ENCODE measurements at regions not wholly inside any gene's neighbourhood (a gene's known extent, or its start where the extent isn't known, plus 50 kb on each side); places are given as distances from the start of the nearest gene placed in this dataset.

- no peak for ATAC-seq (ENCODE audit: insufficient read depth, low FRiP score)
- Histone ChIP-seq H3K9ac (ENCODE audit: insufficient read depth in 1 of 2, low read length in 2 of 2) (no peak overlapping the region), H3K27me3 (ENCODE audit: control insufficient read depth in 3 of 3, insufficient read depth in 3 of 3, low read length in 2 of 3) (peaks cover 0 to 2% (median 2%) of the 10 kb centered on the region in 3 donors), H3K4me1 (ENCODE audit: control insufficient read depth in 5 of 5, insufficient read depth in 5 of 5, low read length in 5 of 5) (no peaks in the 10 kb centered on the region), H3K9me3 (ENCODE audit: control insufficient read depth in 4 of 4, insufficient read depth in 3 of 4, low read length in 3 of 4) (peaks cover 0 to 2% (median 0%) of the 10 kb centered on the region in 4 donors), H3K4me3 (no peak overlapping the region), H3K36me3 (ENCODE audit: control insufficient read depth in 4 of 4, insufficient read depth in 4 of 4, low read length in 4 of 4) (no peaks in the 10 kb centered on the region), H3K27ac (ENCODE audit: low read depth in 1 of 2, low read length in 1 of 2) (no peak overlapping the region)
- no peak for DNase-seq
- TF ChIP-seq, protein P1, sequence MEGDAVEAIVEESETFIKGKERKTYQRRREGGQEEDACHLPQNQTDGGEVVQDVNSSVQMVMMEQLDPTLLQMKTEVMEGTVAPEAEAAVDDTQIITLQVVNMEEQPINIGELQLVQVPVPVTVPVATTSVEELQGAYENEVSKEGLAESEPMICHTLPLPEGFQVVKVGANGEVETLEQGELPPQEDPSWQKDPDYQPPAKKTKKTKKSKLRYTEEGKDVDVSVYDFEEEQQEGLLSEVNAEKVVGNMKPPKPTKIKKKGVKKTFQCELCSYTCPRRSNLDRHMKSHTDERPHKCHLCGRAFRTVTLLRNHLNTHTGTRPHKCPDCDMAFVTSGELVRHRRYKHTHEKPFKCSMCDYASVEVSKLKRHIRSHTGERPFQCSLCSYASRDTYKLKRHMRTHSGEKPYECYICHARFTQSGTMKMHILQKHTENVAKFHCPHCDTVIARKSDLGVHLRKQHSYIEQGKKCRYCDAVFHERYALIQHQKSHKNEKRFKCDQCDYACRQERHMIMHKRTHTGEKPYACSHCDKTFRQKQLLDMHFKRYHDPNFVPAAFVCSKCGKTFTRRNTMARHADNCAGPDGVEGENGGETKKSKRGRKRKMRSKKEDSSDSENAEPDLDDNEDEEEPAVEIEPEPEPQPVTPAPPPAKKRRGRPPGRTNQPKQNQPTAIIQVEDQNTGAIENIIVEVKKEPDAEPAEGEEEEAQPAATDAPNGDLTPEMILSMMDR (IDR thresholded peaks at IDR 0.05; ENCODE audit: control extremely low read depth, extremely low read depth): no peak
- 69 to 74% methylated on average over 4 of the region's 4 CpGs for WGBS, 2 donors
Measured at GRCh38 chr17:33862772-33863602, 392.1 kb upstream of the CCL2 start.

DNA sequence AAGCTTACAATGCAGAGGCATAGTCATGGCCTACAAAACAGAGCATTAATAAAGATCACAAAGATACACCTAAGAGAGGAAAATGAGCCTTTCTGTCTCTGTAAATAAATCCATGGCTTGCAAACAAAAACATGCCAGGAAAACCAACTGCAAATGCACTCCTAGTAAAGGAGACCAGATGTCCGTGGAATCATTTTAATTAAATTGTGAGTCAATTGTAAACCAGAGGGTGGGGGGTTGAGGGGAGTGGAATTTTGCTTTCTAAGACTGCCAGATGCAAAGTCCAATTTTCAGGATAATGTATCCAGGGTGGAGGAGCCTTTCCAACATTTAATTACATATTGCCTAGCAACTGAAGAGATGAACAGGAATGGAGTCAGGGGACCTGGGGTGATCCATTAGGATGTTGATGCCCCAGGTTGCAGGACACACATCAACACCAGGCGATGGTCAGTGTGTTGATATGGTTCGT, 390.3 kb upstream of the CCL2 start:
- ATAC-seq (ENCODE audit: insufficient read depth, low FRiP score): no peak
- no peak for DNase-seq

DNA sequence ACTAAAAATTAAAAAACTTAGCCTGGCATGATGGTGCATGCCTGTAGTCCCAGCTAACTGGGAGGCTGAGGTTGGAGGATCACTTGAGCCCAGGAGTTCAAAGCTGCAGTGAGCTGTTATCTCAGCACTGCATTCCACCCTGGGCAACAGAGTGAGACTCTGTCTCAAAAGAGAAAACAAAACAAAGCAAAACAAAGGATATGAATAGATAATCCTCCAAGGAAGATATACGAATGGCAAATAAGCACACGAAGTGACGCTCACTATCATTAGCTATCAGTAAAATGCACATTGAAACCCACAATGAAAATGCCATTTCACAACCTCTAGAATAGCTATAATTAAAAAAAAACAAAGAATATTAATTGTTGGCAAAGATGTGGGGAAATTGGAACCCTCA, 386.2 kb upstream of the CCL2 start:
- ATAC-seq (ENCODE audit: insufficient read depth, low FRiP score): no peak
- H3K27me3 ChIP-seq (ENCODE audit: control insufficient read depth in 3 of 3, insufficient read depth in 3 of 3, low read length in 2 of 3): peaks cover 0 to 8% (median 2%) of the 10 kb centered on the region in 3 donors
- 88 to 91% methylated on average over 3 of the region's 3 CpGs for WGBS, 2 donors
- no peaks in the 10 kb centered on the region for H3K9me3 ChIP-seq (ENCODE audit: control insufficient read depth in 4 of 4, insufficient read depth in 3 of 4, low read length in 3 of 4)
- no peaks in the 10 kb centered on the region for H3K4me1 ChIP-seq (ENCODE audit: control insufficient read depth in 5 of 5, insufficient read depth in 5 of 5, low read length in 5 of 5)
- no peak overlapping the region for H3K27ac ChIP-seq (ENCODE audit: low read depth in 1 of 2, low read length in 1 of 2)
- H3K9ac ChIP-seq (ENCODE audit: insufficient read depth in 1 of 2, low read length in 2 of 2): no peak overlapping the region
- H3K36me3 ChIP-seq (ENCODE audit: control insufficient read depth in 4 of 4, insufficient read depth in 4 of 4, low read length in 4 of 4): no peaks in the 10 kb centered on the region
- TF ChIP-seq, protein P1 (IDR thresholded peaks at IDR 0.05; ENCODE audit: control extremely low read depth, extremely low read depth): no peak
- H3K4me3 ChIP-seq: no peak overlapping the region
- DNase-seq: no peak

More for the DNA sequence above, 390.3 kb upstream of the CCL2 start:
- H3K27ac ChIP-seq (ENCODE audit: low read depth in 1 of 2, low read length in 1 of 2): no peak overlapping the region
- no peak overlapping the region for H3K9ac ChIP-seq (ENCODE audit: insufficient read depth in 1 of 2, low read length in 2 of 2)
- no peaks in the 10 kb centered on the region for H3K36me3 ChIP-seq (ENCODE audit: control insufficient read depth in 4 of 4, insufficient read depth in 4 of 4, low read length in 4 of 4)
- H3K4me3 ChIP-seq: no peak overlapping the region
- H3K4me1 ChIP-seq (ENCODE audit: control insufficient read depth in 5 of 5, insufficient read depth in 5 of 5, low read length in 5 of 5): no peaks in the 10 kb centered on the region
- WGBS, 2 donors: 79 to 87% methylated on average over 3 of the region's 3 CpGs
- H3K27me3 ChIP-seq (ENCODE audit: control insufficient read depth in 3 of 3, insufficient read depth in 3 of 3, low read length in 2 of 3): peaks cover 0 to 2% (median 2%) of the 10 kb centered on the region in 3 donors
- TF ChIP-seq, protein P1 (IDR thresholded peaks at IDR 0.05; ENCODE audit: control extremely low read depth, extremely low read depth): no peak
- H3K9me3 ChIP-seq (ENCODE audit: control insufficient read depth in 4 of 4, insufficient read depth in 3 of 4, low read length in 3 of 4): no peaks in the 10 kb centered on the region

Data from lung (tissue), 11 donors.